ENCODE measurements at regions not wholly inside any gene's neighbourhood (a gene's known extent, or its start where the extent isn't known, plus 50 kb on each side); places are given as distances from the start of the nearest gene placed in this dataset.

DNA sequence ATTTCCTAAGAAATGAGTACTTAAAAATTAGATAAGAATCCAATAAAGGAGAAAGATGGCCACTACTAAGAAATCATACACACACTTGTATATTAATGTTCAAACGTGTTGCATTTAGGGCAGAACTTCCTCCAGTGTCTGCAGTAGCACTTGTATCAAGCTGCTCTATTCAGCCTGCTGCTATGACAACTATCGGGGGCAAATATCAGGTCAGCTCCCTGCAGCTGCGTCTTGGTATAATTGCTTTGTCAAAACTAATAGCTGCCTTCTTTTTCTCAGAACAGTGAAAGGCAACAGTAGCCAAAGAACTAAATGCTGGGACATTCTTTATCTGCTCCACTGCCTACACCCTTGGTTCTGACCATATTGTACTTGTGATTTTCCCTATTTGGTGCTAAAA is 300.7 kb downstream of the NOL4 start:
- TF ChIP-seq EP300 (IDR thresholded peaks at IDR 0.05) (no peak), POLR2A (IDR thresholded peaks at IDR 0.05) (no peak)
